ENCODE measurements at regions not wholly inside any gene's neighbourhood (a gene's known extent, or its start where the extent isn't known, plus 50 kb on each side); places are given as distances from the start of the nearest gene placed in this dataset.

- Histone ChIP-seq H3K27ac (ENCODE audit: low read depth, low read length, poor library complexity, severe bottlenecking) (no peak overlapping the region), H3K36me3 (ENCODE audit: insufficient read depth, low read length) (no peaks in the 10 kb centered on the region), H2AFZ (ENCODE audit: low read length) (no peak overlapping the region), H3K79me2 (ENCODE audit: insufficient read depth, low read depth, low read length) (no peaks in the 10 kb centered on the region), H3K9me2 (ENCODE audit: insufficient read depth, low read length) (no peaks in the 10 kb centered on the region), H4K20me1 (ENCODE audit: insufficient read depth, low read length) (no peaks in the 10 kb centered on the region), H3K4me3 (ENCODE audit: low read depth, low read length, poor library complexity, severe bottlenecking) (no peak overlapping the region), H3K9me3 (ENCODE audit: low read length) (no peaks in the 10 kb centered on the region), H3K4me1 (ENCODE audit: insufficient read depth, low read length, poor library complexity, severe bottlenecking) (no peaks in the 10 kb centered on the region), H3K4me2 (ENCODE audit: low read length) (no peak overlapping the region)
- intact Hi-C loops (cut with micrococcal nuclease; ENCODE audit: unreplicated experiment) = no loop called here
- POLR2A ChIA-PET = no interaction called here
- BruUV-seq (replicated peaks) = no TSS peak
- CTCF ChIA-PET (ENCODE audit: unreplicated experiment) = no interaction called here
- DNase-seq (ENCODE audit: low spot score) = no peak
- TF ChIP-seq, protein P1, sequence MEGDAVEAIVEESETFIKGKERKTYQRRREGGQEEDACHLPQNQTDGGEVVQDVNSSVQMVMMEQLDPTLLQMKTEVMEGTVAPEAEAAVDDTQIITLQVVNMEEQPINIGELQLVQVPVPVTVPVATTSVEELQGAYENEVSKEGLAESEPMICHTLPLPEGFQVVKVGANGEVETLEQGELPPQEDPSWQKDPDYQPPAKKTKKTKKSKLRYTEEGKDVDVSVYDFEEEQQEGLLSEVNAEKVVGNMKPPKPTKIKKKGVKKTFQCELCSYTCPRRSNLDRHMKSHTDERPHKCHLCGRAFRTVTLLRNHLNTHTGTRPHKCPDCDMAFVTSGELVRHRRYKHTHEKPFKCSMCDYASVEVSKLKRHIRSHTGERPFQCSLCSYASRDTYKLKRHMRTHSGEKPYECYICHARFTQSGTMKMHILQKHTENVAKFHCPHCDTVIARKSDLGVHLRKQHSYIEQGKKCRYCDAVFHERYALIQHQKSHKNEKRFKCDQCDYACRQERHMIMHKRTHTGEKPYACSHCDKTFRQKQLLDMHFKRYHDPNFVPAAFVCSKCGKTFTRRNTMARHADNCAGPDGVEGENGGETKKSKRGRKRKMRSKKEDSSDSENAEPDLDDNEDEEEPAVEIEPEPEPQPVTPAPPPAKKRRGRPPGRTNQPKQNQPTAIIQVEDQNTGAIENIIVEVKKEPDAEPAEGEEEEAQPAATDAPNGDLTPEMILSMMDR (conservative IDR thresholded peaks at IDR 0.05; ENCODE audit: low read length) = no peak
- no peak for TF ChIP-seq EZH2phosphoT487 (IDR thresholded peaks at IDR 0.05; ENCODE audit: borderline replicate concordance, low read depth, low read length)
These were observed 349.1 kb downstream of the SEC16B start for GRCh38 chr1:177620636-177621190.

- ChIA-PET CTCF (ENCODE audit: unreplicated experiment) (no interaction called here), POLR2A (no interaction called here)
- no peak for TF ChIP-seq EZH2phosphoT487 (IDR thresholded peaks at IDR 0.05; ENCODE audit: borderline replicate concordance, low read depth, low read length)
- TF ChIP-seq, protein P1 (conservative IDR thresholded peaks at IDR 0.05; ENCODE audit: low read length) = no peak
- H3K27ac ChIP-seq (ENCODE audit: low read depth, low read length, poor library complexity, severe bottlenecking) = no peak overlapping the region
- intact Hi-C loops (cut with micrococcal nuclease; ENCODE audit: unreplicated experiment) = no loop called here
- no peaks in the 10 kb centered on the region for H3K79me2 ChIP-seq (ENCODE audit: insufficient read depth, low read depth, low read length)
- no peaks in the 10 kb centered on the region for H3K9me2 ChIP-seq (ENCODE audit: insufficient read depth, low read length)
- H3K4me1 ChIP-seq (ENCODE audit: insufficient read depth, low read length, poor library complexity, severe bottlenecking) = no peaks in the 10 kb centered on the region
- BruUV-seq (replicated peaks) = no TSS peak
- no peak for DNase-seq (ENCODE audit: low spot score)
- no peaks in the 10 kb centered on the region for H3K9me3 ChIP-seq (ENCODE audit: low read length)
- no peak overlapping the region for H3K4me2 ChIP-seq (ENCODE audit: low read length)
- H4K20me1 ChIP-seq (ENCODE audit: insufficient read depth, low read length) = no peaks in the 10 kb centered on the region
- H3K36me3 ChIP-seq (ENCODE audit: insufficient read depth, low read length) = no peaks in the 10 kb centered on the region
- no peak overlapping the region for H3K4me3 ChIP-seq (ENCODE audit: low read depth, low read length, poor library complexity, severe bottlenecking)
- no peak overlapping the region for H2AFZ ChIP-seq (ENCODE audit: low read length)
These were observed 354.6 kb downstream of the SEC16B start for GRCh38 chr1:177615251-177615650.

DNA sequence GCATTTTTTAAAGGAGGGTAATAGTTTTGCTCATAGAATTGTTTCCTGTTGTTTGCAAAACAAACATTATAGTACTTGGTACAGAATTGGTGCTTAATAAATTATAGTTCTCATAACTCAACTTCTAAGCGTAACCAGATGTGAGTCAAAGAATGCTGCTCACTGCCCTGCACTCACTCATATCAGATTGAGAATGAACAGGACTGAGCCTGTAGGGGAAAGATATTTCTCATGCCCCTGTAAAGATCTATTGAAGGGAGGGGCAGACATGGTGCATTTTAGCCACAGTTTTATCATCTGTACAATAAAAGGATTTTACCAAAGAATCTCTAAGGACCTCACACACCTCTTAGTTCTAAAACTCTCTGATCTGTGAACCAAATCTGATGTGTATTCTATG is 358.5 kb downstream of the SEC16B start:
- POLR2A ChIA-PET = no interaction called here

More for the DNA sequence above, 358.5 kb downstream of the SEC16B start:
- no peak overlapping the region for H3K27ac ChIP-seq (ENCODE audit: low read depth, low read length, poor library complexity, severe bottlenecking)
- no peaks in the 10 kb centered on the region for H3K9me2 ChIP-seq (ENCODE audit: insufficient read depth, low read length)
- intact Hi-C loops (cut with micrococcal nuclease; ENCODE audit: unreplicated experiment) = no loop called here
- H3K4me3 ChIP-seq (ENCODE audit: low read depth, low read length, poor library complexity, severe bottlenecking) = no peak overlapping the region
- H3K9me3 ChIP-seq (ENCODE audit: low read length) = no peaks in the 10 kb centered on the region
- no peak overlapping the region for H2AFZ ChIP-seq (ENCODE audit: low read length)
- CTCF ChIA-PET (ENCODE audit: unreplicated experiment) = no interaction called here
- H3K79me2 ChIP-seq (ENCODE audit: insufficient read depth, low read depth, low read length) = no peaks in the 10 kb centered on the region
- H3K4me1 ChIP-seq (ENCODE audit: insufficient read depth, low read length, poor library complexity, severe bottlenecking) = no peaks in the 10 kb centered on the region
- DNase-seq (ENCODE audit: low spot score) = no peak
- BruUV-seq (replicated peaks) = no TSS peak
- no peaks in the 10 kb centered on the region for H3K36me3 ChIP-seq (ENCODE audit: insufficient read depth, low read length)
- H3K4me2 ChIP-seq (ENCODE audit: low read length) = no peak overlapping the region
- H4K20me1 ChIP-seq (ENCODE audit: insufficient read depth, low read length) = no peaks in the 10 kb centered on the region
- TF ChIP-seq, protein P1 (conservative IDR thresholded peaks at IDR 0.05; ENCODE audit: low read length) = no peak
- TF ChIP-seq EZH2phosphoT487 (IDR thresholded peaks at IDR 0.05; ENCODE audit: borderline replicate concordance, low read depth, low read length) = no peak

All from OCI-LY7 (cell line).